HEK293 (cell line): ENCODE measurements at regions not wholly inside any gene's neighbourhood (a gene's known extent, or its start where the extent isn't known, plus 50 kb on each side); places are given as distances from the start of the nearest gene placed in this dataset.

Experiments
- CTCF ChIA-PET: fragments of 350-600 bp; formaldehyde crosslinking; extraction: SDS; loops from one replicate; lab custom pipeline; 2021; ENCODE audit warnings: antibody characterized with exemption; lab: Yijun Ruan, JAX
- POLR2A ChIA-PET: fragments of 300-600 bp; formaldehyde crosslinking; extraction: SDS; loops from one replicate; lab custom pipeline; 2020; ENCODE audit warnings: antibody characterized with exemption, inconsistent platforms; lab: Yijun Ruan, JAX
- H3K27ac ChIP-seq: fragments of 200-500 bp; sonication (Bioruptor generic); 2 replicates; pipeline ENCODE4 v1.5.1; 2014; ENCODE audit warnings: low read depth, low read length, control low read depth, inconsistent platforms; ENCODE audit errors: extremely low read depth
- H3K36me3 ChIP-seq, 2 experiments: fragments of 200-500 bp in 1 of 2; sonication (Bioruptor generic) in 1 of 2; 1 replicate in 1 of 2; 2 replicates in 1 of 2; pipeline ENCODE4 v1.5.1; 2014 to 2017; ENCODE audit warnings: inconsistent platforms in 2 of 2, low read length in 2 of 2; ENCODE audit not compliant: control insufficient read depth in 2 of 2, insufficient read depth in 1 of 2
- H3K4me1 ChIP-seq: fragments of 200-500 bp; sonication (Bioruptor generic); 2 replicates; pipeline ENCODE4 v1.5.1; 2014; ENCODE audit warnings: mild to moderate bottlenecking, low read length, inconsistent platforms; ENCODE audit not compliant: control insufficient read depth, insufficient read depth
- H3K4me3 ChIP-seq: 2 replicates; pipeline ENCODE4 v1.5.1; 2011; ENCODE audit warnings: low read depth, mild to moderate bottlenecking, control low read depth, low read length, moderate library complexity
- H3K9me3 ChIP-seq: fragments of 200-500 bp; sonication (Bioruptor generic); 2 replicates; pipeline ENCODE4 v1.5.1; 2014; ENCODE audit warnings: low read depth, low read length, inconsistent platforms; ENCODE audit not compliant: control insufficient read depth, insufficient read depth
- GLIS2 ChIP-seq: fragments of 450-650 bp; formaldehyde crosslinking; IDR thresholded peaks from 2 replicates; pipeline ENCODE4 v1.5.1; 2016; ENCODE audit warnings: missing biosample characterization, missing genetic modification characterization
- OSR2 ChIP-seq: fragments of 450-650 bp; formaldehyde crosslinking; IDR thresholded peaks from 2 replicates; pipeline ENCODE4 v1.5.1; 2016; ENCODE audit warnings: missing biosample characterization, missing genetic modification characterization
- PRDM2 ChIP-seq: fragments of 450-650 bp; formaldehyde crosslinking; IDR thresholded peaks from 2 replicates; pipeline ENCODE4 v1.5.1; 2016; ENCODE audit warnings: missing biosample characterization, missing genetic modification characterization, borderline replicate concordance
- ZBTB17 ChIP-seq: fragments of 450-650 bp; formaldehyde crosslinking; IDR thresholded peaks from 2 replicates; pipeline ENCODE4 v1.5.1; 2016; ENCODE audit warnings: missing biosample characterization, missing genetic modification characterization
- ZFP41 ChIP-seq: fragments of 450-650 bp; formaldehyde crosslinking; IDR thresholded peaks from 2 replicates; pipeline ENCODE4 v1.5.1; 2016; ENCODE audit warnings: missing biosample characterization, missing genetic modification characterization, borderline replicate concordance
- ZIC2 ChIP-seq: fragments of 450-650 bp; formaldehyde crosslinking; IDR thresholded peaks from 2 replicates; pipeline ENCODE4 v1.5.1; 2016; ENCODE audit warnings: missing biosample characterization, missing genetic modification characterization
- ZNF114 ChIP-seq: fragments of 450-650 bp; formaldehyde crosslinking; IDR thresholded peaks from 2 replicates; pipeline ENCODE4 v1.5.0; 2017; ENCODE audit warnings: missing biosample characterization, missing genetic modification characterization
- ZNF274 ChIP-seq, 2 experiments: fragments of 200-500 bp in 1 of 2; fragments of 450-650 bp in 1 of 2; sonication (Bioruptor generic) in 1 of 2; formaldehyde crosslinking in 1 of 2; IDR thresholded peaks; 2 replicates each; pipeline versions ENCODE4 v1.5.1 to v1.6.1; 2014 to 2016; ENCODE audit warnings: borderline replicate concordance in 1 of 2, inconsistent platforms in 1 of 2, low read length in 1 of 2, missing biosample characterization in 1 of 2, missing genetic modification characterization in 1 of 2
- ZNF292 ChIP-seq: fragments of 450-650 bp; formaldehyde crosslinking; IDR thresholded peaks from 2 replicates; pipeline ENCODE4 v1.5.1; 2016; ENCODE audit warnings: low read depth, missing biosample characterization, missing genetic modification characterization, borderline replicate concordance
- ZNF404 ChIP-seq: fragments of 450-650 bp; formaldehyde crosslinking; IDR thresholded peaks from 2 replicates; pipeline ENCODE4 v1.5.1; 2017; ENCODE audit warnings: missing biosample characterization, missing genetic modification characterization
- ZNF585B ChIP-seq: fragments of 450-650 bp; formaldehyde crosslinking; IDR thresholded peaks from 2 replicates; pipeline ENCODE4 v1.5.1; 2016; ENCODE audit warnings: missing biosample characterization, missing genetic modification characterization
- ZNF623 ChIP-seq: fragments of 450-650 bp; formaldehyde crosslinking; IDR thresholded peaks from 2 replicates; pipeline ENCODE4 v1.5.1; 2016; ENCODE audit warnings: missing biosample characterization, missing genetic modification characterization
- ZNF624 ChIP-seq: fragments of 450-650 bp; formaldehyde crosslinking; IDR thresholded peaks from 2 replicates; pipeline ENCODE4 v1.5.1; 2017; ENCODE audit warnings: missing biosample characterization, missing genetic modification characterization
- ZNF707 ChIP-seq: fragments of 450-650 bp; formaldehyde crosslinking; IDR thresholded peaks from 2 replicates; pipeline ENCODE4 v1.5.1; 2016; ENCODE audit warnings: missing biosample characterization, missing genetic modification characterization
- ZNF747 ChIP-seq: fragments of 450-650 bp; formaldehyde crosslinking; IDR thresholded peaks from 2 replicates; pipeline ENCODE4 v1.5.1; 2016; ENCODE audit warnings: missing biosample characterization, missing genetic modification characterization
- ZNF785 ChIP-seq: fragments of 450-650 bp; formaldehyde crosslinking; IDR thresholded peaks from 2 replicates; pipeline ENCODE4 v1.5.1; 2016; ENCODE audit warnings: missing biosample characterization, missing genetic modification characterization
- ZNF830 ChIP-seq: fragments of 450-650 bp; IDR thresholded peaks from 2 replicates; pipeline ENCODE4 v1.5.0; 2018; ENCODE audit warnings: missing biosample characterization, missing genetic modification characterization, low read depth, mild to moderate bottlenecking, moderate library complexity
- TF ChIP-seq, protein P1 (sequence below): fragments of 450-650 bp; formaldehyde crosslinking; IDR thresholded peaks from 2 replicates; pipeline ENCODE4 v1.5.1; 2017; ENCODE audit warnings: missing biosample characterization, missing genetic modification characterization
- TF ChIP-seq, protein P2 (sequence below): fragments of 450-650 bp; formaldehyde crosslinking; IDR thresholded peaks from 2 replicates; pipeline ENCODE4 v1.5.1; 2017; ENCODE audit warnings: missing biosample characterization, mild to moderate bottlenecking, missing genetic modification characterization, moderate library complexity
- TF ChIP-seq, protein P3 (sequence below): fragments of 450-650 bp; formaldehyde crosslinking; IDR thresholded peaks from 2 replicates; pipeline ENCODE4 v1.5.1; 2016; ENCODE audit warnings: missing biosample characterization, missing genetic modification characterization

DNA sequence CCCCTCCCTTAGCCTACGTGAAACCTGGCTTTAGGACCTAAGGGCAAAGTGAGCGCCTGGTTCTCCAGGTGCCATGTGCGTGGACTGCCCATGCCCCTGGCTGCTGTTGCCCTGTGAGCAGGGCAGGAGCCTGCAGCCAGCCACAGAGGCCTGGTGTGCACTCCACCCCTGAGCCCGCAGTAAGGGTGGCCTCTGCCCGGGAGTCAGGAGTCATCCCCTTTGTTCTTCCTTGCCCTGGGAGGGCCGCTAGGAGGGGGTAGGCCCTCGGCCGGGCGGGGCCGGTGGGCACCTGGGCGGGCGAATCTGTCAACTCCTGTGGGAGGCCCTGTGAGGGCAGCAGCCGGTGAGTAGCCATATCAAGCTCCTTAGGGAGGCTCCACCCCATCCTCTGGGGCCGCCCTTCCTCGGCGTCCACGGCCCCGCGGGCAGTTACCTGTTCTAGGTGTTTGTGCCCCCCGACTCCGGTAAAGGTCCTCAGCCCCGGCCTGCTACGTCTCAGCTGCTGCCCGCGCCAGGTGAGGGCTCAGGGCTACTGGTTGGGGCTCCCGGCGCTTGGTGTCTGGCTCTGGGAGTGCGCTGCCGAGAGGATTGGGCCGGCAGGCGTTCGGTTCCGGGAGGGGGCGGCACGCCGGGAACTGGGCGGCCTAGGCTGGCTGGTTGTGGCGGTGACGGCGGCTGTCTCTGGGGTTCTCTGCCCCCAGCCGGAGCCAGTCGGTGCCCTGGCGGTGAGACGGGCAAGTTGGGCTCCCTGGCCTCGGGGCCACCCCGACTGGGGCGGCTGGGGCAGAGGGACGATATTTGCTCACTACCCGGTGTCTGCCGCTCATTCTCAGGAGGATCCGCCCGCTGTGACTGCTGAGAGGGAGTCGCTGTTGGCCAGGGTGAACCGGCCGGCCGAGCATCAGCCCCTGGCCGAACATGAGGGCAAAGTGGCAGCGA, 1060.2 kb downstream of the TECRL start:
- POLR2A ChIA-PET, result no interaction called here
- Histone ChIP-seq H3K4me3 (no peak overlapping the region), H3K36me3 (no peaks in the 10 kb centered on the region), H3K4me1 (no peaks in the 10 kb centered on the region), H3K9me3 (no peaks in the 10 kb centered on the region), H3K27ac (no peak overlapping the region)
- CTCF ChIA-PET, result no interaction called here
- TF ChIP-seq, protein P1, sequence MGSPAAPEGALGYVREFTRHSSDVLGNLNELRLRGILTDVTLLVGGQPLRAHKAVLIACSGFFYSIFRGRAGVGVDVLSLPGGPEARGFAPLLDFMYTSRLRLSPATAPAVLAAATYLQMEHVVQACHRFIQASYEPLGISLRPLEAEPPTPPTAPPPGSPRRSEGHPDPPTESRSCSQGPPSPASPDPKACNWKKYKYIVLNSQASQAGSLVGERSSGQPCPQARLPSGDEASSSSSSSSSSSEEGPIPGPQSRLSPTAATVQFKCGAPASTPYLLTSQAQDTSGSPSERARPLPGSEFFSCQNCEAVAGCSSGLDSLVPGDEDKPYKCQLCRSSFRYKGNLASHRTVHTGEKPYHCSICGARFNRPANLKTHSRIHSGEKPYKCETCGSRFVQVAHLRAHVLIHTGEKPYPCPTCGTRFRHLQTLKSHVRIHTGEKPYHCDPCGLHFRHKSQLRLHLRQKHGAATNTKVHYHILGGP (tag by site-specific recombination), result no peak
- TF ChIP-seq ZFP41 (tag by site-specific recombination), result no peak
- TF ChIP-seq ZNF292, result no peak
- no peak for TF ChIP-seq ZNF274 (IDR thresholded peaks at IDR 0.05; ENCODE audit: low read length)
- no peak for TF ChIP-seq ZNF274 (tag by site-specific recombination; IDR thresholded peaks at IDR 0.05; ENCODE audit: borderline replicate concordance)
- no peak for TF ChIP-seq ZIC2 (tag by site-specific recombination)
- no peak for TF ChIP-seq ZBTB17
- TF ChIP-seq ZNF785 (tag by site-specific recombination), result no peak
- TF ChIP-seq, protein P2, sequence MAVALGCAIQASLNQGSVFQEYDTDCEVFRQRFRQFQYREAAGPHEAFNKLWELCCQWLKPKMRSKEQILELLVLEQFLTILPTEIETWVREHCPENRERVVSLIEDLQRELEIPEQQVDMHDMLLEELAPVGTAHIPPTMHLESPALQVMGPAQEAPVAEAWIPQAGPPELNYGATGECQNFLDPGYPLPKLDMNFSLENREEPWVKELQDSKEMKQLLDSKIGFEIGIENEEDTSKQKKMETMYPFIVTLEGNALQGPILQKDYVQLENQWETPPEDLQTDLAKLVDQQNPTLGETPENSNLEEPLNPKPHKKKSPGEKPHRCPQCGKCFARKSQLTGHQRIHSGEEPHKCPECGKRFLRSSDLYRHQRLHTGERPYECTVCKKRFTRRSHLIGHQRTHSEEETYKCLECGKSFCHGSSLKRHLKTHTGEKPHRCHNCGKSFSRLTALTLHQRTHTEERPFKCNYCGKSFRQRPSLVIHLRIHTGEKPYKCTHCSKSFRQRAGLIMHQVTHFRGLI (tag by site-specific recombination), result no peak
- no peak for TF ChIP-seq OSR2 (tag by site-specific recombination)

- no peaks in the 10 kb centered on the region for H3K36me3 ChIP-seq
- H3K4me1 ChIP-seq, result no peaks in the 10 kb centered on the region
- POLR2A ChIA-PET, result no interaction called here
- CTCF ChIA-PET, result no interaction called here
- no peak overlapping the region for H3K27ac ChIP-seq
- no peaks in the 10 kb centered on the region for H3K9me3 ChIP-seq
- TF ChIP-seq PRDM2 (tag by site-specific recombination) (no peak), ZNF404 (tag by site-specific recombination) (no peak), ZNF747 (tag by site-specific recombination) (no peak), OSR2 (tag by site-specific recombination) (no peak), ZNF624 (tag by site-specific recombination) (no peak), ZNF830 (tag by site-specific recombination) (no peak), GLIS2 (no peak), ZNF585B (tag by site-specific recombination) (no peak), ZNF114 (tag by site-specific recombination) (no peak), ZNF707 (tag by site-specific recombination) (no peak), ZNF623 (tag by site-specific recombination) (no peak)
- TF ChIP-seq, protein P3, sequence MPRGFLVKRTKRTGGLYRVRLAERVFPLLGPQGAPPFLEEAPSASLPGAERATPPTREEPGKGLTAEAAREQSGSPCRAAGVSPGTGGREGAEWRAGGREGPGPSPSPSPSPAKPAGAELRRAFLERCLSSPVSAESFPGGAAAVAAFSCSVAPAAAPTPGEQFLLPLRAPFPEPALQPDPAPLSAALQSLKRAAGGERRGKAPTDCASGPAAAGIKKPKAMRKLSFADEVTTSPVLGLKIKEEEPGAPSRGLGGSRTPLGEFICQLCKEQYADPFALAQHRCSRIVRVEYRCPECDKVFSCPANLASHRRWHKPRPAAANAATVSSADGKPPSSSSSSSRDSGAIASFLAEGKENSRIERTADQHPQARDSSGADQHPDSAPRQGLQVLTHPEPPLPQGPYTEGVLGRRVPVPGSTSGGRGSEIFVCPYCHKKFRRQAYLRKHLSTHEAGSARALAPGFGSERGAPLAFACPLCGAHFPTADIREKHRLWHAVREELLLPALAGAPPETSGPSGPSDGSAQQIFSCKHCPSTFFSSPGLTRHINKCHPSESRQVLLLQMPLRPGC, result no peak
- H3K4me3 ChIP-seq, result no peak overlapping the region
Observed at GRCh38 chr4:63325140-63325539, 1084.1 kb downstream of the TECRL start.
